Skeletal muscle tissue (tissue), 3 donors: ENCODE measurements at regions not wholly inside any gene's neighbourhood (a gene's known extent, or its start where the extent isn't known, plus 50 kb on each side); places are given as distances from the start of the nearest gene placed in this dataset.

Source experiments
- H3K27ac ChIP-seq: one replicate; pipeline ENCODE4 v1.7.0; 2013; ENCODE audit warnings: mild to moderate bottlenecking, low read depth, low read length, inconsistent platforms
- H3K27me3 ChIP-seq, 3 donors: one replicate each; pipeline ENCODE4 v1.7.0; 2013; ENCODE audit warnings: low read length in 3 of 3; ENCODE audit not compliant: control insufficient read depth in 3 of 3, insufficient read depth in 3 of 3
- H3K36me3 ChIP-seq, 3 donors: one replicate each; pipeline ENCODE4 v1.7.0; 2013; ENCODE audit warnings: low read length in 3 of 3; ENCODE audit not compliant: control insufficient read depth in 3 of 3, insufficient read depth in 3 of 3
- H3K4me1 ChIP-seq, 3 donors: one replicate each; pipeline ENCODE4 v1.7.0; 2013; ENCODE audit warnings: low read length in 3 of 3, mild to moderate bottlenecking in 3 of 3; ENCODE audit not compliant: control insufficient read depth in 3 of 3, insufficient read depth in 3 of 3
- H3K4me3 ChIP-seq, 3 donors: one replicate each; pipeline ENCODE4 v1.7.0; 2013; ENCODE audit warnings: low read length in 3 of 3
- H3K9ac ChIP-seq, 3 donors: one replicate each; pipeline ENCODE4 v1.7.0; 2013; ENCODE audit warnings: low read length in 3 of 3, mild to moderate bottlenecking in 3 of 3, moderate library complexity in 2 of 3, low read depth in 1 of 3
- H3K9me3 ChIP-seq, 3 donors: one replicate each; pipeline ENCODE4 v1.7.0; 2013; ENCODE audit warnings: low read length in 3 of 3; ENCODE audit not compliant: control insufficient read depth in 3 of 3
- donor health status: Osteomylitis.

- Histone ChIP-seq H3K4me3 (no peak overlapping the region), H3K36me3 (no peaks in the 10 kb centered on the region), H3K9ac (no peak overlapping the region), H3K9me3 (no peaks in the 10 kb centered on the region), H3K27ac (no peak overlapping the region), H3K27me3 (no peaks in the 10 kb centered on the region), H3K4me1 (no peaks in the 10 kb centered on the region)
Observed at GRCh38 chr13:33940898-33941297, 122.9 kb downstream of the RFC3 start.

- Histone ChIP-seq H3K9ac (no peak overlapping the region), H3K27ac (no peak overlapping the region), H3K9me3 (no peaks in the 10 kb centered on the region), H3K4me1 (no peaks in the 10 kb centered on the region), H3K36me3 (no peaks in the 10 kb centered on the region), H3K4me3 (no peak overlapping the region), H3K27me3 (no peaks in the 10 kb centered on the region)
Observed at GRCh38 chr13:33945477-33945876, 127.5 kb downstream of the RFC3 start.

GRCh38 chr13:33953203-33953602, 135.3 kb downstream of the RFC3 start:
- Histone ChIP-seq H3K27me3 (no peaks in the 10 kb centered on the region), H3K9ac (no peak overlapping the region), H3K4me3 (no peak overlapping the region), H3K4me1 (no peaks in the 10 kb centered on the region), H3K27ac (no peak overlapping the region), H3K36me3 (no peaks in the 10 kb centered on the region), H3K9me3 (no peaks in the 10 kb centered on the region)

- no peaks in the 10 kb centered on the region for H3K27me3 ChIP-seq
- H3K4me3 ChIP-seq, result no peak overlapping the region
- no peaks in the 10 kb centered on the region for H3K36me3 ChIP-seq
- H3K4me1 ChIP-seq, result no peaks in the 10 kb centered on the region
- no peak overlapping the region for H3K27ac ChIP-seq
- H3K9me3 ChIP-seq, result no peaks in the 10 kb centered on the region
- no peak overlapping the region for H3K9ac ChIP-seq
Observed at GRCh38 chr13:33953781-33954180, 135.8 kb downstream of the RFC3 start.

GRCh38 chr13:33956346-33956745, 138.4 kb downstream of the RFC3 start:
- Histone ChIP-seq H3K27ac (no peak overlapping the region), H3K36me3 (no peaks in the 10 kb centered on the region), H3K9me3 (no peaks in the 10 kb centered on the region), H3K4me1 (no peaks in the 10 kb centered on the region), H3K27me3 (no peaks in the 10 kb centered on the region), H3K9ac (no peak overlapping the region), H3K4me3 (no peak overlapping the region)

GRCh38 chr13:33957497-33957905, 139.6 kb downstream of the RFC3 start:
- Histone ChIP-seq H3K36me3 (no peaks in the 10 kb centered on the region), H3K9ac (no peak overlapping the region), H3K27ac (no peak overlapping the region)

GRCh38 chr13:33958964-33959363, 141.0 kb downstream of the RFC3 start:
- Histone ChIP-seq H3K9ac (no peak overlapping the region), H3K9me3 (no peaks in the 10 kb centered on the region), H3K4me1 (no peaks in the 10 kb centered on the region), H3K27ac (no peak overlapping the region), H3K27me3 (no peaks in the 10 kb centered on the region), H3K36me3 (no peaks in the 10 kb centered on the region), H3K4me3 (no peak overlapping the region)

More at GRCh38 chr13:33957497-33957905, 139.6 kb downstream of the RFC3 start:
- no peaks in the 10 kb centered on the region for H3K4me1 ChIP-seq
- no peaks in the 10 kb centered on the region for H3K27me3 ChIP-seq
- H3K9me3 ChIP-seq, result no peaks in the 10 kb centered on the region
- H3K4me3 ChIP-seq, result no peak overlapping the region

- no peak overlapping the region for H3K4me3 ChIP-seq
- H3K27ac ChIP-seq, result no peak overlapping the region
Observed at GRCh38 chr13:33963134-33963533, 145.2 kb downstream of the RFC3 start.

GRCh38 chr13:33963895-33964294, 145.9 kb downstream of the RFC3 start:
- Histone ChIP-seq H3K27me3 (no peaks in the 10 kb centered on the region), H3K4me1 (no peaks in the 10 kb centered on the region), H3K9me3 (peaks cover 0 to 2% (median 0%) of the 10 kb centered on the region in 3 donors), H3K27ac (no peak overlapping the region), H3K36me3 (no peaks in the 10 kb centered on the region), H3K4me3 (no peak overlapping the region), H3K9ac (no peak overlapping the region)

More at GRCh38 chr13:33963134-33963533, 145.2 kb downstream of the RFC3 start:
- Histone ChIP-seq H3K36me3 (no peaks in the 10 kb centered on the region), H3K9me3 (peaks cover 0 to 2% (median 0%) of the 10 kb centered on the region in 3 donors), H3K9ac (no peak overlapping the region), H3K4me1 (no peaks in the 10 kb centered on the region), H3K27me3 (no peaks in the 10 kb centered on the region)

- Histone ChIP-seq H3K27me3 (no peaks in the 10 kb centered on the region), H3K4me1 (no peaks in the 10 kb centered on the region), H3K27ac (no peak overlapping the region), H3K36me3 (no peaks in the 10 kb centered on the region), H3K9ac (no peak overlapping the region), H3K9me3 (peaks cover 0 to 2% (median 0%) of the 10 kb centered on the region in 3 donors), H3K4me3 (no peak overlapping the region)
Observed at GRCh38 chr13:33968520-33969507, 150.9 kb downstream of the RFC3 start.
